Uterus (tissue), 2 donors: ENCODE measurements at regions not wholly inside any gene's neighbourhood (a gene's known extent, or its start where the extent isn't known, plus 50 kb on each side); places are given as distances from the start of the nearest gene placed in this dataset.

Experiments used
- CTCF ChIP-seq, 4 experiments: fragments of 200-600 bp in 2 of 4; fragments of 450-650 bp in 2 of 4; sonication (generic) in 2 of 4; IDR thresholded peaks; one replicate each; pipeline ENCODE4 v1.5.1; 2016 to 2019; ENCODE audit warnings: antibody characterized with exemption in 4 of 4, mild to moderate bottlenecking in 2 of 4, moderate library complexity in 1 of 4
- POLR2A ChIP-seq, 2 donors: fragments of 450-650 bp; IDR thresholded peaks; one replicate each; pipeline ENCODE4 v1.6.1; 2016; ENCODE audit warnings: antibody characterized with exemption in 2 of 2, mild to moderate bottlenecking in 1 of 2, moderate library complexity in 1 of 2

- TF ChIP-seq CTCF (IDR thresholded peaks at IDR 0.05) (no peak), POLR2A (IDR thresholded peaks at IDR 0.05) (no peak)
Observed at GRCh38 chr4:164320847-164321246, 433.1 kb upstream of the SMIM31 start.
